K562 (cell line): ENCODE measurements at regions not wholly inside any gene's neighbourhood (a gene's known extent, or its start where the extent isn't known, plus 50 kb on each side); places are given as distances from the start of the nearest gene placed in this dataset.

ENCODE experiments used
- ATAC-seq: fragments of 200-7000 bp; cut with Tn5 transposase; 3 replicates; pipeline ENCODE4 v1.9.1; 2020; ENCODE audit warnings: moderate library complexity
- BruUV-seq: library from RNA; stranded (reverse); fragments of 400-500 nt; replicated peaks from 2 replicates; lab custom pipeline; 2021; lab: Mats Ljungman, UMichigan
- CTCF ChIA-PET: fragments of 300-600 bp; formaldehyde crosslinking; extraction: SDS; loops from one replicate; lab custom pipeline; 2021; ENCODE audit warnings: low intra/inter-chr PET ratio; lab: Yijun Ruan, JAX
- POLR2A ChIA-PET: fragments of 300-600, 350-650 bp; sonication (Branson Sonifier 250); formaldehyde crosslinking; extraction: SDS; loops from one replicate; lab custom pipeline; 2021; ENCODE audit warnings: antibody characterized with exemption, inconsistent platforms; lab: Yijun Ruan, JAX
- DNase-seq, 4 experiments: peaks; one replicate each; pipeline versions ENCODE4 v3.0.0 to v3.0.0-alpha.2; 2011 to 2018; ENCODE audit warnings: low spot score in 3 of 4, mixed read lengths in 3 of 4; ENCODE audit errors: extremely low read depth in 1 of 4
- FAIRE-seq: peaks from 2 replicates; lab custom pipeline; 2011; peaks lifted over from hg19 to GRCh38; lab: Jason Lieb, UNC
- H2AFZ ChIP-seq: 2 replicates; pipeline ENCODE4 v1.6.0; 2011; ENCODE audit warnings: low read depth, low read length, control low read depth, inconsistent platforms
- H3K27ac ChIP-seq: fragments of 200-600 bp; 3 replicates; pipeline ENCODE4 v1.8.0; 2011; ENCODE audit warnings: low read depth, mild to moderate bottlenecking, control low read depth, inconsistent platforms, low read length, moderate library complexity, mixed read lengths; ENCODE audit errors: extremely low read depth
- H3K27me3 ChIP-seq, 2 experiments: fragments of 300-600 bp in 1 of 2; 2 replicates in 1 of 2; 3 replicates in 1 of 2; pipeline versions ENCODE4 v1.6.0 to v1.8.0; 2011; ENCODE audit warnings: inconsistent platforms in 2 of 2, low read length in 2 of 2, mild to moderate bottlenecking in 1 of 2, mixed read lengths in 1 of 2, moderate library complexity in 1 of 2; ENCODE audit not compliant: control insufficient read depth in 2 of 2, insufficient read depth in 2 of 2
- H3K36me3 ChIP-seq: fragments of 300-600 bp; 3 replicates; pipeline ENCODE4 v1.8.0; 2011; ENCODE audit warnings: mild to moderate bottlenecking, low read length, inconsistent platforms; ENCODE audit not compliant: control insufficient read depth, insufficient read depth
- H3K4me1 ChIP-seq, 2 experiments: fragments of 200-600 bp in 1 of 2; replicated peaks in 1 of 2; 2 replicates in 1 of 2; 3 replicates in 1 of 2; pipeline versions ENCODE4 v1.5.1 to v1.8.0; 2011; ENCODE audit warnings: inconsistent platforms in 2 of 2, low read length in 2 of 2, mild to moderate bottlenecking in 1 of 2, mixed read lengths in 1 of 2, moderate library complexity in 1 of 2; ENCODE audit not compliant: control insufficient read depth in 2 of 2, insufficient read depth in 2 of 2
- H3K4me2 ChIP-seq: 2 replicates; pipeline ENCODE4 v1.6.1; 2011; ENCODE audit warnings: low read length, control low read depth, inconsistent platforms, mixed read lengths; ENCODE audit not compliant: insufficient read depth
- H3K4me3 ChIP-seq: fragments of 200-600 bp; sonication (generic), shearing (Covaris generic); 2 replicates; pipeline ENCODE4 v1.5.1; 2016; ENCODE audit warnings: control low read depth, inconsistent platforms
- H3K79me2 ChIP-seq: fragments of 200-600 bp; 3 replicates; pipeline ENCODE4 v1.8.0; 2011; ENCODE audit warnings: low read length, inconsistent platforms; ENCODE audit not compliant: control insufficient read depth, insufficient read depth
- H3K9ac ChIP-seq, 2 experiments: 2 replicates each; pipeline versions ENCODE4 v1.6.0 to v1.6.1; 2011; ENCODE audit warnings: low read depth in 2 of 2, low read length in 2 of 2, control low read depth in 1 of 2, inconsistent platforms in 1 of 2, mild to moderate bottlenecking in 1 of 2, mixed read lengths in 1 of 2; ENCODE audit not compliant: insufficient read depth in 1 of 2
- H3K9me1 ChIP-seq: one replicate; pipeline ENCODE4 v1.6.0; 2011; ENCODE audit warnings: inconsistent platforms, mild to moderate bottlenecking, low read length, moderate library complexity; ENCODE audit not compliant: control insufficient read depth, insufficient read depth
- H3K9me3 ChIP-seq: replicated peaks from 2 replicates; pipeline ENCODE4 v1.5.1; 2011; ENCODE audit warnings: low read depth, low read length, inconsistent platforms; ENCODE audit not compliant: control insufficient read depth, insufficient read depth
- H4K20me1 ChIP-seq: replicated peaks from 2 replicates; pipeline ENCODE4 v1.6.1; 2011; ENCODE audit warnings: low read length, inconsistent platforms, mixed read lengths; ENCODE audit not compliant: control insufficient read depth, insufficient read depth
- BRCA1 ChIP-seq, 2 experiments: fragments of 450-650 bp in 1 of 2; sonication (generic) in 1 of 2; formaldehyde crosslinking in 1 of 2; IDR thresholded peaks; 2 replicates each; pipeline versions ENCODE4 v1.5.0 to v1.6.1; 2017 to 2020; ENCODE audit warnings: mild to moderate bottlenecking in 1 of 2, missing genetic modification reagents in 1 of 2
- ERF ChIP-seq: fragments of 450-650 bp; formaldehyde crosslinking; IDR thresholded peaks from 2 replicates; pipeline ENCODE4 v1.4.0; 2020; ENCODE audit warnings: mild to moderate bottlenecking, mixed read lengths
- IFI16 ChIP-seq: fragments of 250-450 bp; sonication (Bioruptor Pico); IDR thresholded peaks from 2 replicates; pipeline ENCODE4 v2.1.2; 2022; ENCODE audit warnings: mild to moderate bottlenecking, inconsistent platforms
- MTA3 ChIP-seq: fragments of 450-650 bp; formaldehyde crosslinking; IDR thresholded peaks from 2 replicates; pipeline ENCODE4 v1.6.1; 2017; ENCODE audit warnings: mild to moderate bottlenecking, borderline replicate concordance
- SAFB ChIP-seq: fragments of 200-400 bp; formaldehyde crosslinking; IDR thresholded peaks from 2 replicates; pipeline ENCODE4 v1.6.1; 2017; ENCODE audit warnings: low read depth, low read length, borderline replicate concordance
- STAT5B ChIP-seq: fragments of 250-450 bp; sonication (Bioruptor Pico); IDR thresholded peaks from 2 replicates; pipeline ENCODE4 v1.8.0; 2021; ENCODE audit warnings: mild to moderate bottlenecking, inconsistent platforms
- TAL1 ChIP-seq: fragments of 450-650 bp; IDR thresholded peaks from 2 replicates; pipeline ENCODE4 v1.6.1; 2016; ENCODE audit warnings: mild to moderate bottlenecking
- ZBTB9 ChIP-seq: fragments of 450-650 bp; formaldehyde crosslinking; IDR thresholded peaks from 2 replicates; pipeline ENCODE4 v1.4.0; 2020; ENCODE audit warnings: mild to moderate bottlenecking, moderate library complexity
- ZNF239 ChIP-seq: fragments of 250-450 bp; sonication (Bioruptor Pico); IDR thresholded peaks from 2 replicates; pipeline ENCODE4 v1.4.0; 2020; ENCODE audit warnings: mild to moderate bottlenecking
- ZNF764 ChIP-seq: fragments of 250-450 bp; sonication (Bioruptor Pico); IDR thresholded peaks from 2 replicates; pipeline ENCODE4 v1.4.0; 2020; ENCODE audit warnings: low read depth, mild to moderate bottlenecking, moderate library complexity
- WGBS: fragments of 100-300 bp; shearing (Covaris generic); methylation state at CpG from one replicate; pipeline ENCODE4 v1.1.6; 2016; ENCODE audit warnings: low coverage, mixed read lengths; ENCODE audit not compliant: insufficient coverage; ENCODE audit errors: missing lambda C conversion rate; 5-methylcytosine and 5-hydroxymethylcytosine counted together
- in situ Hi-C: fragments of 300-500 bp; cut with MboI; formaldehyde crosslinking; loops from 4 replicates; pipeline ENCODE4 v1.15.0; 2018; ENCODE audit warnings: inconsistent platforms, mixed read lengths
- intact Hi-C: fragments of 100-400 bp; cut with micrococcal nuclease; formaldehyde crosslinking; loops from 2 replicates; pipeline ENCODE4 v1.14.2; 2022

- Histone ChIP-seq H3K79me2 (no peaks in the 10 kb centered on the region), H3K36me3 (no peaks in the 10 kb centered on the region), H3K27me3 (no peaks in the 10 kb centered on the region), H3K9me1 (no peaks in the 10 kb centered on the region), H3K4me3 (no peak overlapping the region), H3K27ac (no peak overlapping the region), H3K4me1 (no peaks in the 10 kb centered on the region), H3K9me3 (no peaks in the 10 kb centered on the region), H3K9ac (no peak overlapping the region), H3K4me2 (no peak overlapping the region), H4K20me1 (no peaks in the 10 kb centered on the region), H2AFZ (no peak overlapping the region)
- WGBS: 0% methylated on average over 2 of the region's 2 CpGs
- no peak for DNase-seq
- intact Hi-C loops (no loop called here), in situ Hi-C loops (loop anchor here (25.0 kb wide), 1 partner anchor 919 kb away; no protein-coding TSS in a partner anchor)
- POLR2A ChIA-PET: no interaction called here
- no peak for TF ChIP-seq IFI16
- no peak for TF ChIP-seq ZNF764 (CRISPR knock-in tag)
- TF ChIP-seq ERF: no peak
- TF ChIP-seq ZBTB9: no peak
- TF ChIP-seq BRCA1 (IDR thresholded peaks at IDR 0.05): no peak
- TF ChIP-seq BRCA1 (CRISPR knock-in tag; IDR thresholded peaks at IDR 0.05): no peak
- no peak for FAIRE-seq
- CTCF ChIA-PET: no interaction called here
- no TSS peak for BruUV-seq
- ATAC-seq: no peak
These were observed 543.6 kb upstream of the DAB2 start for GRCh38 chr5:39968381-39968780.

- DNase-seq (no peak), ATAC-seq (no peak), FAIRE-seq (no peak)
- TF ChIP-seq TAL1 (no peak), STAT5B (no peak), MTA3 (no peak), ZNF239 (no peak), SAFB (no peak)
- no peaks in the 10 kb centered on the region for H3K27me3 ChIP-seq
- in situ Hi-C loops (loop anchor here (25.0 kb wide), 1 partner anchor 932 kb away; no protein-coding TSS in a partner anchor), intact Hi-C loops (no loop called here)
- H2AFZ ChIP-seq: no peak overlapping the region
- H3K79me2 ChIP-seq: no peaks in the 10 kb centered on the region
- BruUV-seq: no TSS peak
- H3K9ac ChIP-seq: no peak overlapping the region
- ChIA-PET CTCF (no interaction called here), POLR2A (no interaction called here)
- H3K27ac ChIP-seq: no peak overlapping the region
- H3K4me2 ChIP-seq: no peak overlapping the region
- H3K4me3 ChIP-seq: no peak overlapping the region
- WGBS: 0% methylated on average over 2 of the region's 2 CpGs
- H3K9me1 ChIP-seq: no peaks in the 10 kb centered on the region
- H4K20me1 ChIP-seq: no peaks in the 10 kb centered on the region
- no peaks in the 10 kb centered on the region for H3K9me3 ChIP-seq
- H3K4me1 ChIP-seq: no peaks in the 10 kb centered on the region
- H3K36me3 ChIP-seq: no peaks in the 10 kb centered on the region
These were observed 530.4 kb upstream of the DAB2 start for GRCh38 chr5:39955156-39955555.
